GM23338 (cell line): ENCODE measurements at regions not wholly inside any gene's neighbourhood (a gene's known extent, or its start where the extent isn't known, plus 50 kb on each side); places are given as distances from the start of the nearest gene placed in this dataset.
A peak's percentile ranks its signal among the peaks of the same experiment; 100 is the strongest.
"Not testable (repeated sequence)": the region's sequence is repeated elsewhere in the genome, so short reads cannot be mapped to it uniquely, and the experiment has no call there.

Experiments
- ATAC-seq: fragments of 200-7000 bp; cut with Tn5 transposase; 3 replicates; pipeline ENCODE4 v1.9.1; 2020
- DNase-seq: peaks from one replicate; pipeline ENCODE4 v3.0.0-alpha.2; 2015; ENCODE audit warnings: low spot score
- H2AFZ ChIP-seq: fragments of 200-600 bp; sonication (generic); 2 replicates; pipeline ENCODE4 v1.8.0; 2016; ENCODE audit warnings: antibody characterized with exemption, mild to moderate bottlenecking, moderate library complexity
- H3F3A ChIP-seq: fragments of 200-600 bp; sonication (generic); replicated peaks from 2 replicates; pipeline ENCODE4 v1.8.0; 2017; ENCODE audit warnings: antibody characterized with exemption, mixed run types, low read depth
- H3K27ac ChIP-seq: fragments of 200-600 bp; sonication (generic); 2 replicates; pipeline ENCODE4 v1.6.1; 2016; ENCODE audit warnings: low read depth
- H3K27me3 ChIP-seq: fragments of 200-600 bp; sonication (generic); 2 replicates; pipeline ENCODE4 v1.8.0; 2016; ENCODE audit warnings: mild to moderate bottlenecking, mixed run types, moderate library complexity; ENCODE audit not compliant: insufficient read depth
- H3K36me3 ChIP-seq: fragments of 200-600 bp; sonication (generic); 2 replicates; pipeline ENCODE4 v1.8.0; 2016; ENCODE audit warnings: mild to moderate bottlenecking; ENCODE audit not compliant: insufficient read depth
- H3K4me1 ChIP-seq: fragments of 200-600 bp; sonication (generic); 2 replicates; pipeline ENCODE4 v1.8.0; 2016; ENCODE audit warnings: mild to moderate bottlenecking, moderate library complexity; ENCODE audit not compliant: insufficient read depth
- H3K4me2 ChIP-seq: fragments of 200-600 bp; sonication (generic); 2 replicates; pipeline ENCODE4 v1.7.1; 2017; ENCODE audit warnings: mixed run types
- H3K4me3 ChIP-seq: fragments of 200-600 bp; sonication (generic); 2 replicates; pipeline ENCODE4 v1.6.1; 2016; ENCODE audit warnings: mixed run types
- H3K79me2 ChIP-seq: fragments of 200-600 bp; sonication (generic); replicated peaks from 2 replicates; pipeline ENCODE4 v1.8.0; 2017; ENCODE audit warnings: mild to moderate bottlenecking; ENCODE audit not compliant: insufficient read depth
- H3K9me2 ChIP-seq: fragments of 200-600 bp; sonication (generic); 2 replicates; pipeline ENCODE4 v1.8.0; 2017; ENCODE audit not compliant: insufficient read depth
- H4K20me1 ChIP-seq: fragments of 200-600 bp; sonication (generic); replicated peaks from 2 replicates; pipeline ENCODE4 v1.8.0; 2017; ENCODE audit warnings: mild to moderate bottlenecking; ENCODE audit not compliant: insufficient read depth
- H3K27ac Mint-ChIP-seq: 2 replicates; pipeline ENCODE4 v1.8.0; 2020; ENCODE audit warnings: inconsistent platforms, mild to moderate bottlenecking, moderate library complexity, mixed read lengths
- H3K27me3 Mint-ChIP-seq: 3 replicates; pipeline ENCODE4 v1.8.0; 2022; ENCODE audit warnings: low read depth, mild to moderate bottlenecking, moderate library complexity, mixed read lengths, inconsistent platforms; ENCODE audit not compliant: insufficient read depth, poor library complexity
- H3K36me3 Mint-ChIP-seq: 3 replicates; pipeline ENCODE4 v1.8.0; 2021; ENCODE audit warnings: low read depth, mild to moderate bottlenecking, inconsistent platforms, moderate library complexity, mixed read lengths
- H3K4me1 Mint-ChIP-seq: 3 replicates; pipeline ENCODE4 v1.8.0; 2020; ENCODE audit warnings: mild to moderate bottlenecking, inconsistent platforms, mixed read lengths
- H3K4me3 Mint-ChIP-seq: 3 replicates; pipeline ENCODE4 v1.8.0; 2021; ENCODE audit warnings: moderate library complexity, mild to moderate bottlenecking, inconsistent platforms, mixed read lengths
- H3K9me3 Mint-ChIP-seq: 3 replicates; pipeline ENCODE4 v1.8.0; 2020; ENCODE audit warnings: moderate library complexity, mild to moderate bottlenecking, inconsistent platforms, mixed read lengths
- CREB1 ChIP-seq: fragments of 250-450 bp; sonication (Bioruptor Pico); IDR thresholded peaks from 2 replicates; pipeline ENCODE4 v1.5.0; 2020; ENCODE audit warnings: low read depth, mild to moderate bottlenecking, moderate library complexity
- EZH2 ChIP-seq: fragments of 200-600 bp; sonication (generic); IDR thresholded peaks from one replicate; pipeline ENCODE4 v1.8.0; 2017; ENCODE audit warnings: antibody characterized with exemption, mild to moderate bottlenecking, low read depth; ENCODE audit not compliant: unreplicated experiment
- EZH2phosphoT487 ChIP-seq: fragments of 200-600 bp; sonication (generic); IDR thresholded peaks from one replicate; pipeline ENCODE4 v1.8.1; 2018; ENCODE audit warnings: antibody characterized with exemption; ENCODE audit not compliant: unreplicated experiment
- JUNB ChIP-seq: IDR thresholded peaks from one replicate; pipeline ENCODE4 v1.6.1; 2016; ENCODE audit warnings: antibody characterized with exemption; ENCODE audit not compliant: unreplicated experiment
- NANOG ChIP-seq: IDR thresholded peaks from 2 replicates; pipeline ENCODE4 v1.6.1; 2016; ENCODE audit warnings: antibody characterized with exemption, borderline replicate concordance
- POLR2AphosphoS5 ChIP-seq: IDR thresholded peaks from 2 replicates; pipeline ENCODE4 v1.6.1; 2016; ENCODE audit warnings: antibody characterized with exemption, low read depth
- STAT1 ChIP-seq: IDR thresholded peaks from one replicate; pipeline ENCODE4 v1.6.1; 2016; ENCODE audit warnings: antibody characterized with exemption; ENCODE audit not compliant: unreplicated experiment
- ZNF114 ChIP-seq: fragments of 250-450 bp; sonication (Bioruptor Pico); IDR thresholded peaks from 2 replicates; pipeline ENCODE4 v1.5.0; 2020; ENCODE audit warnings: mild to moderate bottlenecking, moderate library complexity
- ZNF331 ChIP-seq: fragments of 250-450 bp; sonication (Bioruptor Pico); IDR thresholded peaks from 2 replicates; pipeline ENCODE4 v1.5.0; 2020; ENCODE audit warnings: low read depth, mild to moderate bottlenecking, moderate library complexity
- TF ChIP-seq, protein P1 (sequence below): IDR thresholded peaks from one replicate; pipeline ENCODE4 v1.6.1; 2018; ENCODE audit warnings: antibody characterized with exemption; ENCODE audit not compliant: unreplicated experiment
- TF ChIP-seq, protein P2 (sequence below), 2 experiments: fragments of 200-600 bp in 1 of 2; sonication (generic) in 1 of 2; conservative IDR thresholded peaks; 2 replicates each; pipeline versions ENCODE4 v1.5.1 to v1.6.1; 2016 to 2017; ENCODE audit warnings: antibody characterized with exemption in 2 of 2, low read depth in 2 of 2, mild to moderate bottlenecking in 2 of 2, moderate library complexity in 1 of 2
- TF ChIP-seq, protein P3 (sequence below): IDR thresholded peaks from 2 replicates; pipeline ENCODE4 v1.6.1; 2016; ENCODE audit warnings: antibody characterized with exemption

DNA sequence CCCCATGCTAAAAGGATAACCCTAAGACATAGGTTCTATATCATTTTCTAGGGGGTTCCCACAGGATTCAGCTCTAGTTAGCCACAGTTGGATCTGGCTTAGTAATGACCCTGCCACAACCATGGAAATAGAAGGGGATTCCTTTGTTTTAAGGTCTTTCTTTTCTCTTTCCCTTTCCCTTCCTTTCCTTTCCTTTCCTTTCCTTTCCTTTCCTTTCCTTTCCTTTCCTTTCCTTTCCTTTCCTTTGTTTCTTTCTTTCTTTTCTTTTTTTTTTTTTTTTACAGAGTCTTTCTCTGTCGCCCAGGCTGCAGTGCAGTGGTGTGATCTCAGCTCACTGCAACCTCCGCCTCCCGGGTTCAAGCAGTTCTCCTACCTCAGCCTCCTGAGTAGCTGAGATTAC lies 173.9 kb downstream of the UQCRFS1 start:
- not testable (repeated sequence) for H3K27me3 Mint-ChIP-seq, H3K4me3 Mint-ChIP-seq, H3K36me3 Mint-ChIP-seq, H2AFZ ChIP-seq, H3K27me3 ChIP-seq, H3K36me3 ChIP-seq, H3K4me2 ChIP-seq, H3K27ac ChIP-seq, DNase-seq, H3F3A ChIP-seq, H4K20me1 ChIP-seq, H3K4me3 ChIP-seq, H3K9me3 Mint-ChIP-seq, ATAC-seq, H3K27ac Mint-ChIP-seq, H3K9me2 ChIP-seq, H3K79me2 ChIP-seq
- H3K4me1 Mint-ChIP-seq = peaks cover 25% of the 10 kb centered on the region
- peaks cover 14% of the 10 kb centered on the region; the same call in 1 of the 2 replicates for H3K4me1 ChIP-seq

DNA sequence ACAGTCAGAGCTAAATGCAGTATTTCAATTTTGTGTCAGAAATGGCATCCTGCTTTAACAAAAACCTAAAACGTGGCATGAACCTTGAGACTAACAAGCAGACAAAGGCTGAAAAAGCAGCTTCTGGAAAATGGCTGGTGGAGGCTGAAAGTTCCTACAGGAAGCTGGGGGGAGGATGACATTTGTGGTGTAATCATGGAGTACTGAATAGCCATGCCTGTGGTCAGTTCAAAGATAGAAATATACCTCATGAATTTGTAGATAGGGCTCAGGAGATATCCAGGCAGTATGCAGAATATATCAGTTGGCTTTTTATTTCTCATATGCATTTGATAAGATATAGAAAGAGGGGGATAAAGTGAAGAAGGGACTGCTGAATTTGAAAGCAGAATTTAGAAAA lies 181.7 kb downstream of the UQCRFS1 start:
- no peaks in the 10 kb centered on the region for H3K79me2 ChIP-seq
- H3K36me3 ChIP-seq = no peaks in the 10 kb centered on the region
- H4K20me1 ChIP-seq = no peaks in the 10 kb centered on the region
- H3F3A ChIP-seq = no peaks in the 10 kb centered on the region
- no peaks in the 10 kb centered on the region; the same call in 1 of the 3 replicates for H3K9me3 Mint-ChIP-seq
- ATAC-seq = no peak
- peaks cover 12% of the 10 kb centered on the region; the same call in 1 of the 2 replicates for H3K9me2 ChIP-seq
- TF ChIP-seq NANOG = no peak
- no peak for TF ChIP-seq STAT1
- TF ChIP-seq ZNF331 (CRISPR knock-in tag) = no peak
- no peak for TF ChIP-seq EZH2phosphoT487
- no peak overlapping the region for H3K4me3 Mint-ChIP-seq
- no peak for DNase-seq
- H3K4me3 ChIP-seq = no peak overlapping the region
- peaks cover 3% of the 10 kb centered on the region; the same call in 1 of the 3 replicates for H3K4me1 Mint-ChIP-seq
- H3K36me3 Mint-ChIP-seq = no peaks in the 10 kb centered on the region
- no peaks in the 10 kb centered on the region for H3K4me1 ChIP-seq
- no peak overlapping the region for H2AFZ ChIP-seq
- H3K27ac Mint-ChIP-seq = no peak overlapping the region
- peaks cover 2% of the 10 kb centered on the region for H3K27me3 Mint-ChIP-seq
- H3K27ac ChIP-seq = no peak overlapping the region
- no peak overlapping the region for H3K4me2 ChIP-seq
- H3K27me3 ChIP-seq = no peaks in the 10 kb centered on the region

DNA sequence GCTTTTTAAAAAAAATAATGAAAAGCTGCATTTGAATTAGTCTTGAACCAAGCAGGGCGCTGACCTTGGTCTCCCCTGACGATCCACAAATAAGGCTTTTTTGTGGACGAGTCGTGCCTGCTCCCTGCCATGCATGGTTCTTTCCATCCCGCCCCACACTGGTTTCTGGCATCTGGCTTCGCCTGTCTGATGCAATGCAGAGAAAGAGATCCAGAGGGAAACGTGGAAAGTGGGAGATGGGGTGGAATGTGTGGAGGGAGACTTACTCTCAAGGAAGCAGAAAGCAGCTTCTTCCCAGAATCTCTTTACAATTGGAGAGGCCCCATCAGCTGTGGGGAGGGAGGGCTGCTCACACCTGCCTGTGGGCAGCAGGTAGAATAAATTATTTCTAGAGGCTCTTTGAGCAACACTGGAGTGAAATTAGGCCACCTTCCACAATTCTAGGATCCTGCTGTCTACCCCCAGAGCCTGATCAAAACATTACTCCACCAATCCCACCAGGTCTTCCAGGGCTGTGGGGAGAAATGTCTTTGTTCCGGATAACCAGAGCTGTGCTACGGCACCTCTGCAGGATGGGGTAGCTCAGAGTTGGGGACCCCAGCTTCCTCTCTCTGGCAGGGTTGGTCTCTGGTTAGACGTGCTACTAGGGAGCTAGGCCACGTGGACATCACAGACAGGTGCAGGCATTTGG lies 183.5 kb downstream of the UQCRFS1 start:
- Histone ChIP-seq H3K27ac (no peak overlapping the region), H3K9me2 (peaks cover 7% of the 10 kb centered on the region; the same call in 1 of the 2 replicates), H3K79me2 (no peaks in the 10 kb centered on the region), H3K4me3 (no peak overlapping the region), H4K20me1 (no peaks in the 10 kb centered on the region), H3K36me3 (no peaks in the 10 kb centered on the region), H3K4me2 (no peak overlapping the region), H2AFZ (peak overlapping the region; percentile 63; the same call in 1 of the 2 replicates), H3K4me1 (no peaks in the 10 kb centered on the region), H3K27me3 (no peaks in the 10 kb centered on the region), H3F3A (no peaks in the 10 kb centered on the region)
- H3K4me1 Mint-ChIP-seq = peaks cover 3% of the 10 kb centered on the region; the same call in 1 of the 3 replicates
- no peak overlapping the region for H3K4me3 Mint-ChIP-seq
- DNase-seq (no peak), ATAC-seq (no peak)
- H3K27me3 Mint-ChIP-seq = peaks cover under 1% of the 10 kb centered on the region
- no peaks in the 10 kb centered on the region for H3K36me3 Mint-ChIP-seq
- no peak overlapping the region for H3K27ac Mint-ChIP-seq
- H3K9me3 Mint-ChIP-seq = no peaks in the 10 kb centered on the region; the same call in 1 of the 3 replicates
- TF ChIP-seq JUNB (no peak), POLR2AphosphoS5 (no peak), EZH2phosphoT487 (no peak), ZNF114 (no peak), NANOG (no peak), ZNF331 (CRISPR knock-in tag) (no peak), CREB1 (CRISPR knock-in tag) (no peak), EZH2 (no peak)
- TF ChIP-seq, protein P1, sequence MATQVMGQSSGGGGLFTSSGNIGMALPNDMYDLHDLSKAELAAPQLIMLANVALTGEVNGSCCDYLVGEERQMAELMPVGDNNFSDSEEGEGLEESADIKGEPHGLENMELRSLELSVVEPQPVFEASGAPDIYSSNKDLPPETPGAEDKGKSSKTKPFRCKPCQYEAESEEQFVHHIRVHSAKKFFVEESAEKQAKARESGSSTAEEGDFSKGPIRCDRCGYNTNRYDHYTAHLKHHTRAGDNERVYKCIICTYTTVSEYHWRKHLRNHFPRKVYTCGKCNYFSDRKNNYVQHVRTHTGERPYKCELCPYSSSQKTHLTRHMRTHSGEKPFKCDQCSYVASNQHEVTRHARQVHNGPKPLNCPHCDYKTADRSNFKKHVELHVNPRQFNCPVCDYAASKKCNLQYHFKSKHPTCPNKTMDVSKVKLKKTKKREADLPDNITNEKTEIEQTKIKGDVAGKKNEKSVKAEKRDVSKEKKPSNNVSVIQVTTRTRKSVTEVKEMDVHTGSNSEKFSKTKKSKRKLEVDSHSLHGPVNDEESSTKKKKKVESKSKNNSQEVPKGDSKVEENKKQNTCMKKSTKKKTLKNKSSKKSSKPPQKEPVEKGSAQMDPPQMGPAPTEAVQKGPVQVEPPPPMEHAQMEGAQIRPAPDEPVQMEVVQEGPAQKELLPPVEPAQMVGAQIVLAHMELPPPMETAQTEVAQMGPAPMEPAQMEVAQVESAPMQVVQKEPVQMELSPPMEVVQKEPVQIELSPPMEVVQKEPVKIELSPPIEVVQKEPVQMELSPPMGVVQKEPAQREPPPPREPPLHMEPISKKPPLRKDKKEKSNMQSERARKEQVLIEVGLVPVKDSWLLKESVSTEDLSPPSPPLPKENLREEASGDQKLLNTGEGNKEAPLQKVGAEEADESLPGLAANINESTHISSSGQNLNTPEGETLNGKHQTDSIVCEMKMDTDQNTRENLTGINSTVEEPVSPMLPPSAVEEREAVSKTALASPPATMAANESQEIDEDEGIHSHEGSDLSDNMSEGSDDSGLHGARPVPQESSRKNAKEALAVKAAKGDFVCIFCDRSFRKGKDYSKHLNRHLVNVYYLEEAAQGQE = no peak
- TF ChIP-seq, protein P2, sequence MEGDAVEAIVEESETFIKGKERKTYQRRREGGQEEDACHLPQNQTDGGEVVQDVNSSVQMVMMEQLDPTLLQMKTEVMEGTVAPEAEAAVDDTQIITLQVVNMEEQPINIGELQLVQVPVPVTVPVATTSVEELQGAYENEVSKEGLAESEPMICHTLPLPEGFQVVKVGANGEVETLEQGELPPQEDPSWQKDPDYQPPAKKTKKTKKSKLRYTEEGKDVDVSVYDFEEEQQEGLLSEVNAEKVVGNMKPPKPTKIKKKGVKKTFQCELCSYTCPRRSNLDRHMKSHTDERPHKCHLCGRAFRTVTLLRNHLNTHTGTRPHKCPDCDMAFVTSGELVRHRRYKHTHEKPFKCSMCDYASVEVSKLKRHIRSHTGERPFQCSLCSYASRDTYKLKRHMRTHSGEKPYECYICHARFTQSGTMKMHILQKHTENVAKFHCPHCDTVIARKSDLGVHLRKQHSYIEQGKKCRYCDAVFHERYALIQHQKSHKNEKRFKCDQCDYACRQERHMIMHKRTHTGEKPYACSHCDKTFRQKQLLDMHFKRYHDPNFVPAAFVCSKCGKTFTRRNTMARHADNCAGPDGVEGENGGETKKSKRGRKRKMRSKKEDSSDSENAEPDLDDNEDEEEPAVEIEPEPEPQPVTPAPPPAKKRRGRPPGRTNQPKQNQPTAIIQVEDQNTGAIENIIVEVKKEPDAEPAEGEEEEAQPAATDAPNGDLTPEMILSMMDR (conservative IDR thresholded peaks at IDR 0.05; ENCODE audit: low read depth in 2 of 2) = no peak
- TF ChIP-seq, protein P3, sequence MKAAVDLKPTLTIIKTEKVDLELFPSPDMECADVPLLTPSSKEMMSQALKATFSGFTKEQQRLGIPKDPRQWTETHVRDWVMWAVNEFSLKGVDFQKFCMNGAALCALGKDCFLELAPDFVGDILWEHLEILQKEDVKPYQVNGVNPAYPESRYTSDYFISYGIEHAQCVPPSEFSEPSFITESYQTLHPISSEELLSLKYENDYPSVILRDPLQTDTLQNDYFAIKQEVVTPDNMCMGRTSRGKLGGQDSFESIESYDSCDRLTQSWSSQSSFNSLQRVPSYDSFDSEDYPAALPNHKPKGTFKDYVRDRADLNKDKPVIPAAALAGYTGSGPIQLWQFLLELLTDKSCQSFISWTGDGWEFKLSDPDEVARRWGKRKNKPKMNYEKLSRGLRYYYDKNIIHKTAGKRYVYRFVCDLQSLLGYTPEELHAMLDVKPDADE = no peak
